ENCODE measurements at regions not wholly inside any gene's neighbourhood (a gene's known extent, or its start where the extent isn't known, plus 50 kb on each side); places are given as distances from the start of the nearest gene placed in this dataset.

GRCh38 chr13:109649713-109650112 lies 136.7 kb downstream of the IRS2 start:
- TF ChIP-seq, protein P1, sequence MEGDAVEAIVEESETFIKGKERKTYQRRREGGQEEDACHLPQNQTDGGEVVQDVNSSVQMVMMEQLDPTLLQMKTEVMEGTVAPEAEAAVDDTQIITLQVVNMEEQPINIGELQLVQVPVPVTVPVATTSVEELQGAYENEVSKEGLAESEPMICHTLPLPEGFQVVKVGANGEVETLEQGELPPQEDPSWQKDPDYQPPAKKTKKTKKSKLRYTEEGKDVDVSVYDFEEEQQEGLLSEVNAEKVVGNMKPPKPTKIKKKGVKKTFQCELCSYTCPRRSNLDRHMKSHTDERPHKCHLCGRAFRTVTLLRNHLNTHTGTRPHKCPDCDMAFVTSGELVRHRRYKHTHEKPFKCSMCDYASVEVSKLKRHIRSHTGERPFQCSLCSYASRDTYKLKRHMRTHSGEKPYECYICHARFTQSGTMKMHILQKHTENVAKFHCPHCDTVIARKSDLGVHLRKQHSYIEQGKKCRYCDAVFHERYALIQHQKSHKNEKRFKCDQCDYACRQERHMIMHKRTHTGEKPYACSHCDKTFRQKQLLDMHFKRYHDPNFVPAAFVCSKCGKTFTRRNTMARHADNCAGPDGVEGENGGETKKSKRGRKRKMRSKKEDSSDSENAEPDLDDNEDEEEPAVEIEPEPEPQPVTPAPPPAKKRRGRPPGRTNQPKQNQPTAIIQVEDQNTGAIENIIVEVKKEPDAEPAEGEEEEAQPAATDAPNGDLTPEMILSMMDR (IDR thresholded peaks at IDR 0.05 in 8 of 11, conservative IDR thresholded peaks at IDR 0.05 in 3 of 11): no peak
- no peak for TF ChIP-seq POLR2AphosphoS5 (IDR thresholded peaks at IDR 0.05)

Data from spleen (tissue), 7 donors.